PC-3 (cell line): ENCODE measurements at regions not wholly inside any gene's neighbourhood (a gene's known extent, or its start where the extent isn't known, plus 50 kb on each side); places are given as distances from the start of the nearest gene placed in this dataset.

ENCODE experiments used
- CTCF ChIP-seq: fragments of 300-600 bp; sonication (generic); conservative IDR thresholded peaks from 2 replicates; pipeline ENCODE4 v1.5.1; 2017; ENCODE audit warnings: antibody characterized with exemption, low read depth, mild to moderate bottlenecking, low read length
- EZH2 ChIP-seq: fragments of 300-600 bp; sonication (generic); IDR thresholded peaks from one replicate; pipeline ENCODE4 v1.6.1; 2017; ENCODE audit warnings: antibody characterized with exemption, mild to moderate bottlenecking, low read length; ENCODE audit not compliant: unreplicated experiment
- EZH2phosphoT487 ChIP-seq: fragments of 300-600 bp; sonication (generic); IDR thresholded peaks from 2 replicates; pipeline ENCODE4 v1.6.1; 2018; ENCODE audit warnings: mild to moderate bottlenecking, antibody characterized with exemption, low read length, borderline replicate concordance

GRCh38 chr2:2872309-2872617 is 505.4 kb downstream of the EIPR1 start:
- no peak for TF ChIP-seq CTCF
- TF ChIP-seq EZH2, result no peak
- TF ChIP-seq EZH2phosphoT487, result no peak
